OCI-LY7 (cell line): ENCODE measurements at regions not wholly inside any gene's neighbourhood (a gene's known extent, or its start where the extent isn't known, plus 50 kb on each side); places are given as distances from the start of the nearest gene placed in this dataset.

Experiments
- BruUV-seq: library from RNA; stranded (reverse); fragments of 400-500 nt; replicated peaks from 2 replicates; lab custom pipeline; 2021; lab: Mats Ljungman, UMichigan
- CTCF ChIA-PET: fragments of 300-600 bp; sonication (Branson Sonifier 250); formaldehyde crosslinking; loops from one replicate; lab custom pipeline; 2022; ENCODE audit warnings: antibody characterized with exemption; ENCODE audit not compliant: unreplicated experiment; lab: Charles Lee
- POLR2A ChIA-PET: fragments of 300-600 bp; sonication (Branson Sonifier 250); formaldehyde crosslinking; loops from one replicate; lab custom pipeline; 2022; ENCODE audit warnings: antibody characterized with exemption; lab: Charles Lee
- DNase-seq: peaks from one replicate; pipeline ENCODE4 v3.0.0-alpha.2; 2015; ENCODE audit warnings: low spot score
- H2AFZ ChIP-seq: fragments of 200-600 bp; sonication (generic), shearing (Covaris generic); 2 replicates; pipeline ENCODE4 v1.6.1; 2014; ENCODE audit warnings: mild to moderate bottlenecking, antibody characterized with exemption, low read length, moderate library complexity
- H3K27ac ChIP-seq: fragments of 200-600 bp; sonication (generic); 2 replicates; pipeline ENCODE4 v1.5.1; 2014; ENCODE audit warnings: mixed run types, low read depth, mild to moderate bottlenecking, moderate library complexity, low read length, inconsistent platforms; ENCODE audit not compliant: poor library complexity, severe bottlenecking
- H3K36me3 ChIP-seq: fragments of 200-600 bp; sonication (generic); 2 replicates; pipeline ENCODE4 v1.6.1; 2014; ENCODE audit warnings: mild to moderate bottlenecking, antibody characterized with exemption, low read length, moderate library complexity, mixed read lengths; ENCODE audit not compliant: insufficient read depth
- H3K4me1 ChIP-seq: fragments of 200-600 bp; sonication (generic); 2 replicates; pipeline ENCODE4 v1.5.1; 2014; ENCODE audit warnings: mild to moderate bottlenecking, low read length; ENCODE audit not compliant: insufficient read depth, poor library complexity, severe bottlenecking
- H3K4me2 ChIP-seq: fragments of 200-600 bp; sonication (generic); 2 replicates; pipeline ENCODE4 v1.6.1; 2014; ENCODE audit warnings: mild to moderate bottlenecking, low read length
- H3K4me3 ChIP-seq: fragments of 200-600 bp; sonication (generic); 2 replicates; pipeline ENCODE4 v1.5.1; 2014; ENCODE audit warnings: mild to moderate bottlenecking, low read depth, low read length; ENCODE audit not compliant: poor library complexity, severe bottlenecking
- H3K79me2 ChIP-seq: fragments of 200-600 bp; sonication (generic); 2 replicates; pipeline ENCODE4 v1.6.1; 2016; ENCODE audit warnings: low read depth, mild to moderate bottlenecking, low read length, moderate library complexity, mixed read lengths; ENCODE audit not compliant: insufficient read depth
- H3K9me2 ChIP-seq: fragments of 200-600 bp; sonication (generic); 2 replicates; pipeline ENCODE4 v1.6.1; 2016; ENCODE audit warnings: mild to moderate bottlenecking, low read length, mixed read lengths; ENCODE audit not compliant: insufficient read depth
- H3K9me3 ChIP-seq: fragments of 200-600 bp; sonication (generic); 2 replicates; pipeline ENCODE4 v1.6.1; 2014; ENCODE audit warnings: mild to moderate bottlenecking, mixed run types, low read length, mixed read lengths
- H4K20me1 ChIP-seq: fragments of 200-600 bp; sonication (generic); 2 replicates; pipeline ENCODE4 v1.6.1; 2014; ENCODE audit warnings: mild to moderate bottlenecking, antibody characterized with exemption, low read length, moderate library complexity, mixed read lengths; ENCODE audit not compliant: insufficient read depth
- CTCF ChIP-seq: fragments of 200-600 bp; sonication (generic); conservative IDR thresholded peaks from 2 replicates; pipeline ENCODE4 v1.5.1; 2014; ENCODE audit warnings: mild to moderate bottlenecking, antibody characterized with exemption, low read length, moderate library complexity, mixed read lengths
- EZH2phosphoT487 ChIP-seq: fragments of 200-600 bp; sonication (generic); IDR thresholded peaks from 2 replicates; pipeline ENCODE4 v1.6.1; 2018; ENCODE audit warnings: low read depth, borderline replicate concordance, mild to moderate bottlenecking, mixed run types, antibody characterized with exemption, low read length, moderate library complexity, mixed read lengths
- intact Hi-C: fragments of 100-400 bp; cut with micrococcal nuclease; formaldehyde crosslinking; loops from one replicate; pipeline ENCODE4 v1.10.0; 2022; ENCODE audit not compliant: unreplicated experiment

DNA sequence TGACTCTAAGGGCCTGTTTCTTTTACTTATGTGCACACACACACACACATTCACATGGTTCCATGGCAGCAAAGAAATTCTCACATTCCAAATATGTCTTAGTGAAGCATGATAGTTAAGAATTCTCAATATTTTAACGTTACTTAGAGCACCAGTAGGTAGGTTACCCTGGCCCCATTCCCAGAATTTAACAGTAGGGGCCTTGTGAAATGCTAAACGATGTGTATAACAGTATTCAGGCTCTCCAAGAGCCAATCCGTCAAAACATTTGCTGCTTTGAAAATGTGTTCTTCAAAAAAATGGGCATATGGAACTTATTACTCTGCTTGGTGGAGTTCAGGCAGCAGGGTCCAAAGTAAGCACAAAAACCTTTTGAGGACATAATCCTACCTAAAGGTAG, 93.7 kb upstream of the DAB2 start:
- Histone ChIP-seq H3K36me3 (no peaks in the 10 kb centered on the region), H3K4me2 (no peak overlapping the region), H3K79me2 (no peaks in the 10 kb centered on the region), H3K9me2 (no peaks in the 10 kb centered on the region), H3K9me3 (no peaks in the 10 kb centered on the region), H2AFZ (no peak overlapping the region), H3K4me1 (no peaks in the 10 kb centered on the region), H3K4me3 (no peak overlapping the region), H3K27ac (no peak overlapping the region), H4K20me1 (no peaks in the 10 kb centered on the region)
- TF ChIP-seq EZH2phosphoT487 (no peak), CTCF (no peak)
- ChIA-PET POLR2A (interaction anchor here (1.6 kb wide), 1 partner anchor 25 kb away, joined by 5 read pairs; no protein-coding TSS in a partner anchor), CTCF (no interaction called here)
- intact Hi-C loops = no loop called here
- no TSS peak for BruUV-seq
- DNase-seq = no peak

- H2AFZ ChIP-seq = no peak overlapping the region
- H3K9me3 ChIP-seq = no peaks in the 10 kb centered on the region
- CTCF ChIA-PET = no interaction called here
- POLR2A ChIA-PET = interaction anchor here (1.6 kb wide), 1 partner anchor 26 kb away, joined by 5 read pairs; no protein-coding TSS in a partner anchor
- H3K4me1 ChIP-seq = no peaks in the 10 kb centered on the region
- H3K4me2 ChIP-seq = no peak overlapping the region
- H3K9me2 ChIP-seq = no peaks in the 10 kb centered on the region
- intact Hi-C loops = no loop called here
- H3K4me3 ChIP-seq = no peak overlapping the region
- TF ChIP-seq EZH2phosphoT487 (no peak), CTCF (no peak)
- H3K79me2 ChIP-seq = no peaks in the 10 kb centered on the region
- no peaks in the 10 kb centered on the region for H4K20me1 ChIP-seq
- BruUV-seq = no TSS peak
- H3K27ac ChIP-seq = no peak overlapping the region
- no peak for DNase-seq
- no peaks in the 10 kb centered on the region for H3K36me3 ChIP-seq
Observed at GRCh38 chr5:39517800-39518199, 93.0 kb upstream of the DAB2 start.

DNA sequence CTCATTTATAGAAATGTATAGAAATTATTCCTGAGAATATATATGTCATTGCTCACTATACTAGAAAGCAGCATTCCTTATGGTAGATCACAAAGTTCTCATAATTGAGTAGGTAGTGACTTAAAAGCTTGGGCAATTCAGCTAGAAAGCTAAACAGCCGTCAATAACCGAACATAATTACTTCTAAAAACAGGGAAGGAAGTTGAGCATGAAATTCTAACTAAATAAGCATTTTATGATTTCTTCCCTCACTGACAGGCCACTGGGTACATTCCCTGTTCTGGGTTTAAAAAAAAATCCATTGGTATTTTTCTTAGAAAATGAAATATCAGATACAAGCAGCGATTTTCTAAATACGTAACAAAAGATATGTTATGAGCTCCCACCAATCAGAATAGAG, 91.1 kb upstream of the DAB2 start:
- ChIA-PET POLR2A (interaction anchor here (0.6 kb wide), 1 partner anchor 60 kb away, joined by 4 read pairs; no protein-coding TSS in a partner anchor), CTCF (no interaction called here)
- Histone ChIP-seq H2AFZ (no peak overlapping the region), H3K4me1 (no peaks in the 10 kb centered on the region), H3K27ac (no peak overlapping the region), H3K4me3 (no peak overlapping the region), H3K79me2 (no peaks in the 10 kb centered on the region), H3K9me2 (no peaks in the 10 kb centered on the region), H3K4me2 (no peak overlapping the region), H3K36me3 (no peaks in the 10 kb centered on the region), H3K9me3 (no peaks in the 10 kb centered on the region), H4K20me1 (no peaks in the 10 kb centered on the region)
- BruUV-seq = no TSS peak
- intact Hi-C loops = no loop called here
- no peak for TF ChIP-seq EZH2phosphoT487
- no peak for TF ChIP-seq CTCF
- no peak for DNase-seq
